Retinal pigment epithelial cell (primary cell): ENCODE measurements at regions not wholly inside any gene's neighbourhood (a gene's known extent, or its start where the extent isn't known, plus 50 kb on each side); places are given as distances from the start of the nearest gene placed in this dataset.
"Not testable (repeated sequence)": the region's sequence is repeated elsewhere in the genome, so short reads cannot be mapped to it uniquely, and the experiment has no call there.

ENCODE experiments used
- DNase-seq: peaks from one replicate; pipeline ENCODE4 v3.0.0-alpha.2; 2010; ENCODE audit warnings: low read depth
- H3K4me3 ChIP-seq: 2 replicates; pipeline ENCODE4 v1.5.1; 2011; ENCODE audit warnings: mild to moderate bottlenecking, low read length, control low read depth, moderate library complexity
- TF ChIP-seq, protein P1 (sequence below): conservative IDR thresholded peaks from 2 replicates; pipeline ENCODE4 v1.5.1; 2011; ENCODE audit warnings: low read depth, low read length, control low read depth, inconsistent platforms

DNA sequence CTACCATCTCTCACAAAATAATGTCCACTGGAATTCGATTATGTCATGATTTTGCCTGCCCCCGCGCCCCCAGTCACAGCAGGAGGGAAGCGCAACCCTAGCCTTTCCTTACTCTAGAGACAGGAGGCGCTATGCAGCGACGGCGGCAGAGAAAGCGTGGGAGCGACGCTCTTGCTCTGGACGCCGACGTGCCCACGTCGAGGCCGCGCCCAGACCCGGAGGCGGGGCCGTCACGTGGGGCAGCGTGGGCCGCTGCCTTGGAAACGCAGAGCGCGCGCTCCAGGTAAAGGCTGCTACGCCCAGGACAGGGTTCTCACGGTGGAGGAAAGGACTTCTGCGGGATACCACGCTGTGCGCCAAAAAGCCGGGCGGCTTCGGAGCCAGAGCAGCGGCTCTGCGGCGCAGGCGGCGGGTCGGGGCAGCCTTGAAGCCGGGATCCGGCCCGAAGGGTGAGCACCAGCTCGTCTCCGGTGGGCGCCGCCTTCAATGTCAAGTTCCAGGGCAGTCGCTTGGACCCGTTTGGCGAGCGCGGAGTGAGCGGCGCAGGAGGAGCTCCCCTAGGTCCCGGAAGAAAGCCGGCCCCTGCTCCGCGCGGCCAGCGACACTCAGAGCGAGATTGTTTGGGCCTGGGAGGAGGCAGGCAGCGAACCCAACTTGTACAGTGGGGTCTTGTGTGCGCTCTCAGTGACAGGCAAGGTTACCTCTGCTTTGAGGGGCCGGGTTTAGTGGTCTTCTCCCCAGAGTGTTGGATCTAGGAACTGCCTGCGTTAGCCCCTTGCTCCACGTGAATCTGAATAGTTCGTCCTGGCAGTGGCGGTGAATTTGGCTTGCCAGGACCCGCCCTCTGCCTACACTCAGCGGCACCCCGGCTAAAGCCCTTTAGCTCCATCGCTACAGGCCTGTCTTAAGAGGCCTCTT is 121.7 kb downstream of the MRPL57 start:
- TF ChIP-seq, protein P1, sequence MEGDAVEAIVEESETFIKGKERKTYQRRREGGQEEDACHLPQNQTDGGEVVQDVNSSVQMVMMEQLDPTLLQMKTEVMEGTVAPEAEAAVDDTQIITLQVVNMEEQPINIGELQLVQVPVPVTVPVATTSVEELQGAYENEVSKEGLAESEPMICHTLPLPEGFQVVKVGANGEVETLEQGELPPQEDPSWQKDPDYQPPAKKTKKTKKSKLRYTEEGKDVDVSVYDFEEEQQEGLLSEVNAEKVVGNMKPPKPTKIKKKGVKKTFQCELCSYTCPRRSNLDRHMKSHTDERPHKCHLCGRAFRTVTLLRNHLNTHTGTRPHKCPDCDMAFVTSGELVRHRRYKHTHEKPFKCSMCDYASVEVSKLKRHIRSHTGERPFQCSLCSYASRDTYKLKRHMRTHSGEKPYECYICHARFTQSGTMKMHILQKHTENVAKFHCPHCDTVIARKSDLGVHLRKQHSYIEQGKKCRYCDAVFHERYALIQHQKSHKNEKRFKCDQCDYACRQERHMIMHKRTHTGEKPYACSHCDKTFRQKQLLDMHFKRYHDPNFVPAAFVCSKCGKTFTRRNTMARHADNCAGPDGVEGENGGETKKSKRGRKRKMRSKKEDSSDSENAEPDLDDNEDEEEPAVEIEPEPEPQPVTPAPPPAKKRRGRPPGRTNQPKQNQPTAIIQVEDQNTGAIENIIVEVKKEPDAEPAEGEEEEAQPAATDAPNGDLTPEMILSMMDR: peak; percentile 89
- peak overlapping the region; percentile 91 for H3K4me3 ChIP-seq
- DNase-seq: peak; percentile 62

DNA sequence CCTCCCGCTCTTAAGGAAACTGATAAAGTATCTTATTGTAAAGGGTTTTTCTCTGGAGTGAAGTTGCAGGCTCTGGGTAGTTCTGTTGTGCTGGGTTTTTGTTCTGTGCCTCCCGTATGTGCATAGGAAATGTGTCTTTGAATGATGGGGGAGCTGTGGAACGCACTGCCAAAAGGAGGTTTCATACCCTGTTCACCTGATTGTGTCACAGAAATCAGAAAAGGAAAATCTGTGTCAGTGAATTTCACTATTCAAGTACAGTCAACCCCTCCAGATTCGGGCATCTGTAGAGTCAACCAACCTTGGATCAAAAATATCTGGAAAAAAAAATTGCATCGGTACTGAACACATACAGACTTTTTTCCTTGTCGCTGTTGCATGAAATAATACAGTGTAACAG is 127.8 kb downstream of the MRPL57 start:
- H3K4me3 ChIP-seq: no peak overlapping the region
- TF ChIP-seq, protein P1: no peak
- DNase-seq: no peak

DNA sequence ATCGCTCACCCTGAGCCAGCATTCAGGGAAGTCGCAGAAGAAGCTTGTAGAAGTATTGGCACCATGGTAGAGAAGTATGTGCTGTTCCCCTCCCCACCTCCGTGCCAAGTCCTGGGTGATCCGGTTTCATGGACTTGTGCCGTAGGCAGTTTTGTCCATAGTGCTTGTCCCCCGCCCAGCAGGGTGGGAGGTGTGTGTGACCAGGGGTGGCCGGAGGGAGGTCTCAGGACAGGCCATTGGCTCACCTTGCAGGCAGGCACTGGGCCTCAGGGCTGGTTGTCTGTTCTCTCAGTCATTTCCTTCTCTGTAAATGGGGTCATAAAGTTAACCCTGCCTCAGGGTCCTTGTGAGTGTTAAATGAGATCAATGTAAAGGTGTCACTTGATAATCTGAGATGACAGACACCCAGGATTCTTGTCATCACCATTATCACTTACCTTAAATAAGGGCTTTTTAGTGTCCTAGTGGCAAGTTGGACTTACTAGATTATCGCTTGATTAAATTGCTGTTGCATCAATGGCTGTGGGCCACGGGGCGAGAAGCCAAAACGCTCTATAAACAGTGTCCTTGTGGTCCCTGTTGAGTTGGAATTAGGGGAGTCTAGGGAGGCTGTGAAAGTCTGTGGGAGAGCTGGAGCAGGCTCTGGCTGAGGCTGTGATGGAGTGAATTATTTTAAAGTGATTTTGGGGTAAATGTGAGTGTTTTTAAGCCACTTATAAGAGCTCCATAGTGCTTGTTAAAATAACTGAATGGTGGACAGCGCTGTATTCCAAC is 130.0 kb downstream of the MRPL57 start:
- not testable (repeated sequence) for H3K4me3 ChIP-seq, DNase-seq

DNA sequence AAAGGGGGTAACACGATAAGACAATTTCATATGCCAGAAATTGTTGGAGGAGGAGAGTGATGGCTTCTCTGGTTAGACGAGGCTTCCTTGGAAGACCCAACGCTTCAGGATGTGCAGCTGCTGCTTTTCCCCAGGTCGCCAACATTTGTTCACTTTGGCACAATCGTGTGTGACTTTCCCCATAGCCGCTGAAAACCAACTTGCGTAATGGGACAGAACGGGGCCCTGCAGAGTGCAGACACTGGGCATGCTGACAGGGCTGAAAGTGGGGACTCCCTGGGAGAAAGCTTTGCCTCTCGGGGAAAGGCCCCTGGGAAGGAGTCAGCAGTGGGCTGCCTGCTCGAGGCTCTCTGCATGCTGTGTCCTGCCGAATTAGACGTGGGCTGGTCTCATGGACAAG is 130.7 kb downstream of the MRPL57 start:
- DNase-seq, H3K4me3 ChIP-seq: not testable (repeated sequence)

DNA sequence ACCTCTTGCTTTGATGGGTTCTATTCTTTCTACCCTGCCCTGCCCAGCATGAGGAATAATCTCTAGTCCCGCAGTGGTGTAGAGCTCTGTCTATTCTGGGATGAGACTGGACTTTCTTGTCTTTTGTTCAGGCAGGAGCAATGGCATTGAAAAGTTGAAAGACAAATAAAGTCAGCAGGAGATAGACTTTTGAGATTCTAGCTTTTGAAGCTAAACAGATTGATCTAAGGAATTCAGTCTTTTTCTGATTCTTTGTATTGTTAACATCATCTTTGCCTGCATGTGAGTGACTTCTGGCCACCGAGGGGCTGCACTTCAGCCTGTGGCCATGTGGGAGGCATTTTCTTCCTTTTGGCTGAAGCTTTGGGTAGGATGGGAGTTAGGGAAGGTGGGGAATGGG is 132.4 kb downstream of the MRPL57 start:
- TF ChIP-seq, protein P1: no peak
- DNase-seq: no peak
- H3K4me3 ChIP-seq: no peak overlapping the region

DNA sequence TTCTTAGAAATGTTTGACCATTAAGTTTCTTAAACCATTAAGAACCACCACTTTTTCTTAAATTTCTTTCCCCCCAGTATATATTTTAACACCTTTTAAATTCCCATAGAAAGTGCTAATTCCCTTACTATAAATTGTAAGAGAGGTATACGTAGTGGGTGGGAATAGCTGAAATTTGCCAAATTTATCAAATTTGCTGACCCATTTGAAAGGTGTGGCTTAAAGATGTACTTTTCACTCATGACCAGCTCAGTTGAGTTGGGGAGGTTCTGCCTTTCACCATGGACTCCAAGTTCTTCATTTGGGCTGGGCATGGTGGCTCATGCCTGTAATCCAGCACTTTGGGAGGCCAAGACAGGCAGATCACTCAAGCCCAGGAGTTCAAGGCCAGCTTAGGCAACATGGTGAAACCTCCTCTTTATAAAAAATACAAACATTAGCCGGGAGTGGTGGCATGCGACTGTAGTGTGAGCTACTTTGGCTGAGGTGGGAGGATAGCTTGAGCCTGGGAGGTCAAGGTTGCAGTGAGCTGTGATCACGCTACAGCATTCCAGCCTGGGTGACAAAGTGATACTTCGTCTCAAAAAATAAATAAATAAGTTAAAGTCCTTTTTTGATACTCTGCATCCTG is 133.2 kb downstream of the MRPL57 start:
- TF ChIP-seq, protein P1: no peak
- H3K4me3 ChIP-seq: no peak overlapping the region
- no peak for DNase-seq

DNA sequence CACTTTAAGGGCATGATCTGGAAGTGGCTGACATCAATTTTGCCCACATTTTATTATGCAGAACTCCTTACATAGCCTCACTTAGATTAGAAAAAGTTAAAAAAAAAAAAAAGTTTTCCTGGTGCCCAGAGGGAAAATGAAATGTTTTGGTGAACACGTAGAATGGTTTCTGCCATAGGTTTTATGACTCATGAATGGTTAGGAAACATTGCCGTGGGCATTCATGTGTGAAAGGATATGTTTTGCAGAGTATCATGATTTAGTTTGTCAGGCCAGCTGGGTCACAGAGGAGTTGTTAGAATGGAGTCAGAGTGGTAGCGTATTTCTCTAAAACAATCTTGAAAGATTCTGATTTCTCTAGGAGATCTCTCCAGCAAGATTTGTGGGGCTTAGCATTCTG is 133.8 kb downstream of the MRPL57 start:
- DNase-seq: peak; percentile 33
- TF ChIP-seq, protein P1: no peak
- H3K4me3 ChIP-seq: no peak overlapping the region

DNA sequence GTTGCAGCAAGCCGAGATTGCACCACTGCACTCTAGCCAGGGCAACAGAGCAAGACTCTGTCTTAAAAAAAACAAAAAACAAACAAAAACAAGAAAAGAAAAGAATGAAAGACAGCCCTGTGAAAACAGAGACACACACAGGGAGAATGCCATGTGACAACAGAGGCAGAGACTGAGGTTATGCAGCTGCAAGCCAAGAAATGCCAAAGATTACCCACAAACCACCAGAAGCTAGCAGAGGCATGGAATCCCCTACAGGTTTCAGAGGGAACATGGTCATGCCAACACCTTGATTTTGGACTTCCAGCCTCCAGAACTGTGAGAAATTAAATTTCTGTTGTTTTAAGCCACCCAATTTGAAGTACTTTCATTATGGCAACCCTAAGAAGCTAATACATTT is 138.5 kb downstream of the MRPL57 start:
- H3K4me3 ChIP-seq, DNase-seq: not testable (repeated sequence)
